ENCODE measurements at regions not wholly inside any gene's neighbourhood (a gene's known extent, or its start where the extent isn't known, plus 50 kb on each side); places are given as distances from the start of the nearest gene placed in this dataset.

- BruUV-seq (replicated peaks) = no TSS peak
- FAIRE-seq = no peak
- no peak for DNase-seq (ENCODE audit: low read depth, low spot score)
- Histone ChIP-seq H3K27me3 (ENCODE audit: control insufficient read depth in 2 of 2, insufficient read depth in 2 of 2, low read length in 2 of 2) (peaks cover 18 to 25% of the 10 kb centered on the region in 2 experiments), H3K36me3 (ENCODE audit: control insufficient read depth in 2 of 2, extremely low read depth in 1 of 2, insufficient read depth in 2 of 2, low read length in 2 of 2) (no peaks in the 10 kb centered on the region), H3K4me1 (ENCODE audit: control insufficient read depth, extremely low read depth, insufficient read depth, low read length) (no peaks in the 10 kb centered on the region), H2AFZ (ENCODE audit: low read depth, low read length) (no peak overlapping the region), H3K9me3 (replicated peaks; ENCODE audit: control insufficient read depth, insufficient read depth, low read length) (no peaks in the 10 kb centered on the region), H3K4me3 (replicated peaks in 1 of 3; ENCODE audit: insufficient read depth in 1 of 3, low read depth in 1 of 3, low read length in 3 of 3) (no peak overlapping the region), H3K79me2 (ENCODE audit: control insufficient read depth, insufficient read depth, low read length) (no peaks in the 10 kb centered on the region), H3K4me2 (ENCODE audit: insufficient read depth, low read length) (no peak overlapping the region), H3K9me1 (replicated peaks; ENCODE audit: control insufficient read depth, extremely low read depth, insufficient read depth, low read length) (no peaks in the 10 kb centered on the region), H3K27ac (ENCODE audit: insufficient read depth, low read depth, low read length) (no peak overlapping the region), H3K9ac (replicated peaks; ENCODE audit: extremely low read depth, insufficient read depth, low read length) (no peak overlapping the region), H4K20me1 (replicated peaks; ENCODE audit: control insufficient read depth, extremely low read depth, insufficient read depth, low read length) (no peaks in the 10 kb centered on the region)
- intact Hi-C loops (cut with micrococcal nuclease) = no loop called here
- dilution Hi-C loops (cut with MboI; ENCODE audit: extremely low pct_ligation_motif_present, low sequenced_read_pairs) = no loop called here
- POLR2A ChIA-PET = no interaction called here
- TF ChIP-seq MAX (IDR thresholded peaks at IDR 0.05; ENCODE audit: insufficient read depth, insufficient read length) (no peak), CTCF (IDR thresholded peaks at IDR 0.05; ENCODE audit: extremely low read depth in 1 of 2, insufficient read depth in 1 of 2, low read depth in 1 of 2, low read length in 2 of 2) (no peak), FOS (IDR thresholded peaks at IDR 0.05; ENCODE audit: borderline replicate concordance, insufficient read depth, low read length) (no peak)
- CTCF ChIA-PET = interaction anchor here (1.1 to 1.2 kb wide), 2 partner anchors 11 to 17 kb away, joined by 3 to 4 read pairs; no protein-coding TSS in a partner anchor
Observed at GRCh38 chr5:61604076-61605025, 272.3 kb downstream of the ZSWIM6 start.
